ENCODE measurements at regions not wholly inside any gene's neighbourhood (a gene's known extent, or its start where the extent isn't known, plus 50 kb on each side); places are given as distances from the start of the nearest gene placed in this dataset.

GRCh38 chr3:113140876-113141275, 70.5 kb upstream of the BOC start:
- no peak overlapping the region for H3K27ac ChIP-seq

GRCh38 chr3:113141543-113141942, 69.8 kb upstream of the BOC start:
- no peak overlapping the region for H3K27ac ChIP-seq
- TF ChIP-seq CTCF (conservative IDR thresholded peaks at IDR 0.05) = no peak

More at GRCh38 chr3:113140876-113141275, 70.5 kb upstream of the BOC start:
- no peak for TF ChIP-seq CTCF (conservative IDR thresholded peaks at IDR 0.05)

- H3K27ac ChIP-seq = no peak overlapping the region
- no peak for TF ChIP-seq CTCF (conservative IDR thresholded peaks at IDR 0.05)
These were observed 68.9 kb upstream of the BOC start for GRCh38 chr3:113142476-113142875.

- no peak for TF ChIP-seq CTCF (conservative IDR thresholded peaks at IDR 0.05)
- no peak overlapping the region for H3K27ac ChIP-seq
These were observed 68.0 kb upstream of the BOC start for GRCh38 chr3:113143353-113143752.

GRCh38 chr3:113147681-113148261, 63.6 kb upstream of the BOC start:
- peak overlapping the region; percentile 31; the same call in 1 of the 2 replicates for H3K27ac ChIP-seq
- no peak for TF ChIP-seq CTCF (conservative IDR thresholded peaks at IDR 0.05)

GRCh38 chr3:113148284-113148683, 63.1 kb upstream of the BOC start:
- no peak for TF ChIP-seq CTCF (conservative IDR thresholded peaks at IDR 0.05)
- H3K27ac ChIP-seq = peak overlapping the region; percentile 31; the same call in 1 of the 2 replicates

GRCh38 chr3:113150250-113150649, 61.1 kb upstream of the BOC start:
- no peak overlapping the region for H3K27ac ChIP-seq

More at GRCh38 chr3:113150250-113150649, 61.1 kb upstream of the BOC start:
- no peak for TF ChIP-seq CTCF (conservative IDR thresholded peaks at IDR 0.05)

Data from VCaP (cell line).